ENCODE measurements at regions not wholly inside any gene's neighbourhood (a gene's known extent, or its start where the extent isn't known, plus 50 kb on each side); places are given as distances from the start of the nearest gene placed in this dataset.

- H3K27me3 Mint-ChIP-seq (ENCODE audit: unreplicated experiment): peaks cover 16% of the 10 kb centered on the region
- TF ChIP-seq CTCF (IDR thresholded peaks at IDR 0.05; ENCODE audit: unreplicated experiment): no peak
- H3K36me3 Mint-ChIP-seq (ENCODE audit: insufficient read depth, unreplicated experiment): no peaks in the 10 kb centered on the region
- H3K4me3 Mint-ChIP-seq (ENCODE audit: low read depth, unreplicated experiment): no peak overlapping the region
- H3K27ac Mint-ChIP-seq (ENCODE audit: unreplicated experiment): no peak overlapping the region
- intact Hi-C loops (cut with micrococcal nuclease; ENCODE audit: unreplicated experiment): loop anchor here (10.0 kb wide), 1 partner anchor 210 kb away; no protein-coding TSS in a partner anchor
- no peak for DNase-seq
- peaks cover 2% of the 10 kb centered on the region for H3K9me3 Mint-ChIP-seq (ENCODE audit: low read depth, unreplicated experiment)
- CTCF ChIA-PET: no interaction called here
- H3K4me1 Mint-ChIP-seq (ENCODE audit: low read depth, unreplicated experiment): no peaks in the 10 kb centered on the region
- no TSS peak for BruUV-seq (replicated peaks)
Observed at GRCh38 chr6:142684371-142684770, 260.6 kb downstream of the HIVEP2 start.

DNA sequence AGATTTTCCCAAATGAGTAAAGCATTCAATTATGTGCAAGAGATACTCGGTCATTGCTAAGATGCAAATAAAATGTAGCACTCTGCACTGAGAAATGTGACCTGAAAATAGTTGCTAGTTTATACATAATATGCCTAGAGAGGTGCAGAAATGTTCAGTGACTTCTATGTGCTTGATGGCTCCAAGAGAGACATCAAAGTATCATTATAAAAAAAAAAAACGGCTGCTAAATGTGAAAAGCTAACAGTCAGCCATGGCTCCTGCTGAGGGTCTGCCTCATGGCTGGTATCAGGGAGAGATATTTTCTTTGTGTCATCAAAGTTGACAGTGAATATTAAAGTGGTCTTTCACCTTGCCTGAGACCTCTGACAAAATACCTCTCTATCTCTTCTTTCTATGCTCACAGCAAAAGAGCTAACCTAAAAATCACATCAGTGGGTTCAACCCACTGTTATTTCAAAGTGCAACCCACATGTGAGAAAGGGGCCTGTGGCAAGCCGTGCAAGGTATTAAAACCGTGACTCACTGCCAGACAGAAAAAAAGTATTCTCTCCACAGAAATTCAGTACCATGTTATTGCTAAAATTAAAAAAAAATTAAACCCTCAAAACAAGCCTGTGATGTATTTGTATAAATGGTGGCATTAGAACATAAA is 259.0 kb downstream of the HIVEP2 start:
- no TSS peak for BruUV-seq (replicated peaks)
- intact Hi-C loops (cut with micrococcal nuclease; ENCODE audit: unreplicated experiment): loop anchor here (10.0 kb wide), 1 partner anchor 211 kb away; no protein-coding TSS in a partner anchor
- H3K4me3 Mint-ChIP-seq (ENCODE audit: low read depth, unreplicated experiment): no peak overlapping the region

GRCh38 chr6:142686507-142686887 is 258.5 kb downstream of the HIVEP2 start:
- DNase-seq: no peak
- TF ChIP-seq CTCF (IDR thresholded peaks at IDR 0.05; ENCODE audit: unreplicated experiment): no peak
- Mint-ChIP-seq H3K4me1 (ENCODE audit: low read depth, unreplicated experiment) (no peaks in the 10 kb centered on the region), H3K4me3 (ENCODE audit: low read depth, unreplicated experiment) (no peak overlapping the region), H3K27me3 (ENCODE audit: unreplicated experiment) (peaks cover 6% of the 10 kb centered on the region), H3K36me3 (ENCODE audit: insufficient read depth, unreplicated experiment) (no peaks in the 10 kb centered on the region), H3K9me3 (ENCODE audit: low read depth, unreplicated experiment) (peaks cover 2% of the 10 kb centered on the region), H3K27ac (ENCODE audit: unreplicated experiment) (no peak overlapping the region)
- CTCF ChIA-PET: no interaction called here
- intact Hi-C loops (cut with micrococcal nuclease; ENCODE audit: unreplicated experiment): loop anchor here (10.0 kb wide), 1 partner anchor 212 kb away; no protein-coding TSS in a partner anchor
- BruUV-seq (replicated peaks): no TSS peak

More for the DNA sequence above, 259.0 kb downstream of the HIVEP2 start:
- H3K36me3 Mint-ChIP-seq (ENCODE audit: insufficient read depth, unreplicated experiment): no peaks in the 10 kb centered on the region
- H3K27me3 Mint-ChIP-seq (ENCODE audit: unreplicated experiment): peaks cover 11% of the 10 kb centered on the region
- peaks cover 2% of the 10 kb centered on the region for H3K9me3 Mint-ChIP-seq (ENCODE audit: low read depth, unreplicated experiment)
- no peaks in the 10 kb centered on the region for H3K4me1 Mint-ChIP-seq (ENCODE audit: low read depth, unreplicated experiment)
- CTCF ChIA-PET: no interaction called here
- no peak for TF ChIP-seq CTCF (IDR thresholded peaks at IDR 0.05; ENCODE audit: unreplicated experiment)
- no peak for DNase-seq
- no peak overlapping the region for H3K27ac Mint-ChIP-seq (ENCODE audit: unreplicated experiment)

DNA sequence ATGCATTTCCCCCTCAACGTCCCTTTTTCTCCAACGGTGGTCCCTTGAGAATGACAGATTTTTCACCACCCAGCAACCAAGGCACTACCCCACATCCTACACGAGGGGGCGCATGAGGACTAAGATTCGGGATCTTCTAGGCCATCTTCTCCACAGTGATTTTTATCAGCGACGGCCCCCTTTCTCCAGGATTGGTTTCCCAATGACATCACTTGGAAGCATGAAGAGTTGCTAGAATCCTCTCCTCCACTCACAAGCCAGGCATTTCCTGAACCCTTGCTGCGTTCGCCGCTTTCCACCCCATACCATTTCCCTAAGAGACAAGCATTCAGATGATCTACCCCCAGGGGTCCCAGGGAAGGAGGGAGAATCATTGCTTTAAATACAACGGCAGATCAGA is 252.0 kb downstream of the HIVEP2 start:
- TF ChIP-seq CTCF (IDR thresholded peaks at IDR 0.05; ENCODE audit: unreplicated experiment): peak; percentile 77
- no TSS peak for BruUV-seq (replicated peaks)
- no peaks in the 10 kb centered on the region for H3K36me3 Mint-ChIP-seq (ENCODE audit: insufficient read depth, unreplicated experiment)
- H3K9me3 Mint-ChIP-seq (ENCODE audit: low read depth, unreplicated experiment): no peaks in the 10 kb centered on the region
- DNase-seq: peak; percentile 66
- peak overlapping the region; percentile 39 for H3K27ac Mint-ChIP-seq (ENCODE audit: unreplicated experiment)
- intact Hi-C loops (cut with micrococcal nuclease; ENCODE audit: unreplicated experiment): loop anchor here (1.0 to 10.0 kb wide), 5 partner anchors 152 to 586 kb away; no protein-coding TSS in a partner anchor
- H3K4me3 Mint-ChIP-seq (ENCODE audit: low read depth, unreplicated experiment): no peak overlapping the region
- no peaks in the 10 kb centered on the region for H3K27me3 Mint-ChIP-seq (ENCODE audit: unreplicated experiment)
- CTCF ChIA-PET: interaction anchor here (1.0 to 1.2 kb wide), 2 partner anchors 218 to 587 kb away, joined by 3 to 4 read pairs; no protein-coding TSS in a partner anchor
- H3K4me1 Mint-ChIP-seq (ENCODE audit: low read depth, unreplicated experiment): peaks cover 53% of the 10 kb centered on the region

All from Calu3 (cell line).